ENCODE measurements at regions not wholly inside any gene's neighbourhood (a gene's known extent, or its start where the extent isn't known, plus 50 kb on each side); places are given as distances from the start of the nearest gene placed in this dataset.
"Not testable (repeated sequence)": the region's sequence is repeated elsewhere in the genome, so short reads cannot be mapped to it uniquely, and the experiment has no call there.

DNA sequence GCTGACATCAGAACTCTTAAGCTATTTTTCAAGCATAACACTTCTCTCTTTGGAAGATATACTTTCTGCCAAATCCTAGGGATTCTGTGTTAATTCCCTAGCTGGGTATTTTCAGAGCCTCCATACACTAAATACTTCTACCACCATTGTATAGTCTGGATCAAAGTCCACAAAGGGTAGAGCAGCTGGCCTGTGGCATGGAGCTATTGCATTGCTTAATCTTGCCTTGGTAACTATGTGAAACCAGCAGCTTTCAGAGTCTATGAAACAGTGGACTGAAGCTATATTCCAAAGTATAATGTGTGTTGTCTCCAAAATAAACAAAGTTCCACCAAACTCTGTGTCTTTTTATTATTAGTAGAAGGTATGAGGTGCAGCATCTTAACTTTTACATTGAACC, 296.9 kb upstream of the CDH19 start:
- no peak for DNase-seq (ENCODE audit: low spot score)
- peaks cover 9% of the 10 kb centered on the region for H3K27me3 Mint-ChIP-seq (ENCODE audit: low read depth)
- no peaks in the 10 kb centered on the region for H3K36me3 Mint-ChIP-seq (ENCODE audit: low read depth)
- no peak overlapping the region for H3K27ac Mint-ChIP-seq (ENCODE audit: unreplicated experiment)
- H3K9me3 Mint-ChIP-seq (ENCODE audit: low read depth) = no peaks in the 10 kb centered on the region
- no peak for TF ChIP-seq CTCF (IDR thresholded peaks at IDR 0.05)
- no peak overlapping the region for H3K4me3 Mint-ChIP-seq (ENCODE audit: unreplicated experiment)
- H3K4me1 Mint-ChIP-seq (ENCODE audit: low read depth) = no peaks in the 10 kb centered on the region

DNA sequence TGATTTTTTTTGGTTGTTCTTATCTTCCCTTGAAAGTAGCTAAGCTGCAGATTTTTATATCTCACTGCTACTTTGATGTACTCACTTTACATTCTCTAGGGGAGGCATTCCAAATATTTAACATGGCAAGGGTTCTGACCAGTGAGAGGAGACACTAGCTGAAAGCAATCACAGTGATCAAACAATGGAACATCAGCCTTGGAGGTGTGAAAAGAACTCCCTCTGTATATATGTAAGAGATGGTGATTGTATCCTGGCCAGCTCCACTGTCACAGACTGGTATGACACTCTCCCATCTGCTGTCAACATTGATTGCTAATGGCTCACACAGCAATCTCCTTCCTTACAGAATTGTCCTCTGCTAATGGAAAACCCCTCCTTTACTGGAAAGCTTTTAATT, 291.7 kb upstream of the CDH19 start:
- no peaks in the 10 kb centered on the region for H3K4me1 Mint-ChIP-seq (ENCODE audit: low read depth)
- H3K9me3 Mint-ChIP-seq (ENCODE audit: low read depth) = no peaks in the 10 kb centered on the region
- no peak overlapping the region for H3K27ac Mint-ChIP-seq (ENCODE audit: unreplicated experiment)
- peaks cover 1% of the 10 kb centered on the region for H3K27me3 Mint-ChIP-seq (ENCODE audit: low read depth)
- H3K4me3 Mint-ChIP-seq (ENCODE audit: unreplicated experiment) = no peak overlapping the region
- TF ChIP-seq CTCF (IDR thresholded peaks at IDR 0.05) = no peak
- no peak for DNase-seq (ENCODE audit: low spot score)
- no peaks in the 10 kb centered on the region for H3K36me3 Mint-ChIP-seq (ENCODE audit: low read depth)

GRCh38 chr18:66894851-66895250, 291.0 kb upstream of the CDH19 start:
- Mint-ChIP-seq H3K4me1 (ENCODE audit: low read depth) (no peaks in the 10 kb centered on the region), H3K9me3 (ENCODE audit: low read depth) (no peaks in the 10 kb centered on the region), H3K36me3 (ENCODE audit: low read depth) (no peaks in the 10 kb centered on the region), H3K27ac (ENCODE audit: unreplicated experiment) (no peak overlapping the region), H3K4me3 (ENCODE audit: unreplicated experiment) (no peak overlapping the region), H3K27me3 (ENCODE audit: low read depth) (peaks cover 1% of the 10 kb centered on the region)
- no peak for TF ChIP-seq CTCF (IDR thresholded peaks at IDR 0.05)
- DNase-seq (ENCODE audit: low spot score) = no peak

DNA sequence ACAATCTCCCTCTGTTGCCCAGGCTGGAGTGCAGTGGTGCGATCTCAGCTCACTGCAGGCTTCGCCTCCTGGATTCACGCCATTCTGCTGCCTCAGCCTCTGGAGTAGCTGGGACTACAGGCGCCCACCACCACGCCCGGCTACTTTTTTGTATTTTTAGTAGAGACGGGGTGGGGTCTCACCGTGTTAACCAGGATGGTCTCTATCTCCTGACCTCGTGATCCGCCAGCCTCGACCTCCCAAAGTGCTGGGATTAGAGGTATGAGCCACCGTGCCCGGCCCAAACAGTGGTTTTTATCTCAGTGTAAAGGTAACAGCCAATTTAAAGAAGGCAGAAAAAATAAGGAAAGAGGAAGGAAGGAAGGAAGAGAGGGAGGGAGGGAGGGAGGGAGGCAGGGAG, 288.5 kb upstream of the CDH19 start:
- H3K27ac Mint-ChIP-seq (ENCODE audit: unreplicated experiment); H3K4me1 Mint-ChIP-seq (ENCODE audit: low read depth); H3K4me3 Mint-ChIP-seq (ENCODE audit: unreplicated experiment); H3K36me3 Mint-ChIP-seq (ENCODE audit: low read depth); H3K27me3 Mint-ChIP-seq (ENCODE audit: low read depth); H3K9me3 Mint-ChIP-seq (ENCODE audit: low read depth); DNase-seq (ENCODE audit: low spot score): not testable (repeated sequence)

DNA sequence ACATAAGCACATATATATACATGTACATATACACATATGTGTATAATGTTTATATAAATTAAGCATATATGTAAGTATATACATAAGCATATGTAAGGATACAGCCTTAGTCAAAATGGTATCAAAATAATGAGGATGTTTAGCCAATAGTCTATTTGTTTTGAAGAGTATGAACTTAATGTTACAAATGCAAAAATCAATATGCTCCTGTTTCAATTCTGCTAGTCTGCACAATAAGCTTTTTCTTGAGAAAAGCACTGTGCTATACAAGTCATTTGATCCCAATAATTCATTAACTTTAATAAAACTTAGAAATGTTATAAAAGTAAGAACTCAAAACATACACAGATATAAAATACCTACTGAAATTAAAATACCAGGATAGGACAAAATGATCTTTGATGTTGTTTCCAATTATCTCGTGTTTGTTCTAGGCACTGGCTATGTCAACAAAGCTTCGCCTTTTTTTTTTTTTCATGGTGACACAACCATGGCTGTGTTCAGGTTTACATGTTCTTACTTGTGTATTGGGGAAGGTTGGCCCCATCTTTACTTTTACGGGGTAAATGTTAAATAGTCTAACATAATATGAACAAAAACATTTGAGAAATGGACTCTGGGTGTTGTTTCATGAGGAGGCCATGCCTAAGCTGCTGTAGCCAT, 271.1 kb upstream of the CDH19 start:
- no peak for TF ChIP-seq CTCF (IDR thresholded peaks at IDR 0.05)
- H3K27me3 Mint-ChIP-seq (ENCODE audit: low read depth) = peaks cover 2% of the 10 kb centered on the region
- no peak for DNase-seq (ENCODE audit: low spot score)
- peaks cover 8% of the 10 kb centered on the region for H3K4me1 Mint-ChIP-seq (ENCODE audit: low read depth)
- no peak overlapping the region for H3K4me3 Mint-ChIP-seq (ENCODE audit: unreplicated experiment)
- no peaks in the 10 kb centered on the region for H3K9me3 Mint-ChIP-seq (ENCODE audit: low read depth)
- no peaks in the 10 kb centered on the region for H3K36me3 Mint-ChIP-seq (ENCODE audit: low read depth)
- no peak overlapping the region for H3K27ac Mint-ChIP-seq (ENCODE audit: unreplicated experiment)

GRCh38 chr18:66874375-66874774, 270.5 kb upstream of the CDH19 start:
- no peak for TF ChIP-seq CTCF (IDR thresholded peaks at IDR 0.05)
- Mint-ChIP-seq H3K4me3 (ENCODE audit: unreplicated experiment) (no peak overlapping the region), H3K4me1 (ENCODE audit: low read depth) (peaks cover 8% of the 10 kb centered on the region), H3K27me3 (ENCODE audit: low read depth) (peaks cover 6% of the 10 kb centered on the region), H3K9me3 (ENCODE audit: low read depth) (no peaks in the 10 kb centered on the region), H3K27ac (ENCODE audit: unreplicated experiment) (no peak overlapping the region), H3K36me3 (ENCODE audit: low read depth) (no peaks in the 10 kb centered on the region)
- DNase-seq (ENCODE audit: low spot score) = no peak

Measured in chondrocyte (in vitro differentiated cells).